ENCODE measurements at regions not wholly inside any gene's neighbourhood (a gene's known extent, or its start where the extent isn't known, plus 50 kb on each side); places are given as distances from the start of the nearest gene placed in this dataset.

DNA sequence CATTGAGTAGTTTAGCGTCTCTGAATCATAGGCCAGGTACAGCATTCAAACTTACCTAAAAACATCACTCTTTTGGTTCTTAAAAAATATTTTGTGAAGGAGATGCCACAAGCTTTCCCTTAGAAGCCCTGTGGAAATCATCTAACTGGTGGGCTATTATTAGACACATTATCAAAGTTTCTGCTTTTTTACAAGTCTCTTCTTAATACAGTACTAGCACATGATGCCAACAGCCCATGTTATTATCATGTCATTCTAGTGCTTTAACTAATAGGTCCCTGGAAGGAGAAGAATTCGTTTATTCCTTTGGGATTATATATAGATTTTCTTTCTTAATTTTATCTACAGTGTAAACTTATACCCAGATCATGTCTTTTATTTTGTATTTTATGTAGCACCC is 146.0 kb upstream of the PTPRK start:
- no peak for DNase-seq

- no peak for DNase-seq
Observed at GRCh38 chr6:128663238-128663637, 142.8 kb upstream of the PTPRK start.

- no peak for DNase-seq
Observed at GRCh38 chr6:128659878-128660622, 139.7 kb upstream of the PTPRK start.

- no peak for DNase-seq
Observed at GRCh38 chr6:128659276-128659675, 138.9 kb upstream of the PTPRK start.

GRCh38 chr6:128657181-128657580 is 136.8 kb upstream of the PTPRK start:
- DNase-seq: no peak

DNA sequence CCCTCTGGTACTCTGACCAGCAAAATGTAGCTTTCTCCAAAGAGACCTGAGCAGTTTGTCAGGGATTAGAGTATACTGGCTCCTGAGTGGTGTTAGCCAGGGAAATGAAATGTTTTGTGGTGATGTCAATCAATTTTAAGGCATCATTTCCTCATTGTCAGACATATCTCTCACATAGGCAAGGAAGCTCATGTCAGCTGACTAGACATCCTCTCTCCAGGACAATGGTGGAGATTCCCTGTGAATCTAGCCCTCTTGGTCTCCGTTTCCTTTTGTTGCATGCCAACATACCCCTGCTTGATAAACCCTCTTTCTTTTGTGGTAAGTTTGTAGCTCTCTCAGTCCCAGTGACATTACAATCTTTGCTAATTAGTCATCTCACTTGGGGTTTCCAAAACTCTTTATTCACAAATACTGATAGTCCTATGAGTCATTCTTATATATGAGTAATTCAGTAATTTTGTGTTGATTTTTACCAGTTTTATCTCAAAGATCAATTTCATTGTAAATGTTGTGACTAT is 135.6 kb upstream of the PTPRK start:
- no peak for DNase-seq

GRCh38 chr6:128648022-128648598 is 127.7 kb upstream of the PTPRK start:
- DNase-seq: no peak

DNA sequence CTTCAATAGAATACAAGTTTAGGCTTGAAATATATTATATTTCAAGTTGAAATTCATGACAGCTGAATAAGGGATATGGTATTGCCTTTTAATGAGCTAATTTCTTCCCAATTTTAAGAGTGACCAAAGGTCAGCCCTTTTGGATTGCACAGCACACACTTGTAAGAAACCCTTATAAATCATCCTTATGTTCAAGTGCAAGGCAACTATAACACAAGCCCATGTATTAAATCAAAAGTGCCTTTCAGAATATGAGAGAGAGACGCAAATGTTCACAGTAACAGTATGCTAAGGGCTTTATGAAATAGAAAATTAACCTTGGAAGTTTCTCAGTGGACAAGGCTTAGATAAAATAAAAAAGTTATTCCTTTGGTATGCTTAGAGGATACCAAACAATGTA is 121.7 kb upstream of the PTPRK start:
- DNase-seq: no peak

GRCh38 chr6:128641703-128642102 is 121.3 kb upstream of the PTPRK start:
- no peak for DNase-seq

DNA sequence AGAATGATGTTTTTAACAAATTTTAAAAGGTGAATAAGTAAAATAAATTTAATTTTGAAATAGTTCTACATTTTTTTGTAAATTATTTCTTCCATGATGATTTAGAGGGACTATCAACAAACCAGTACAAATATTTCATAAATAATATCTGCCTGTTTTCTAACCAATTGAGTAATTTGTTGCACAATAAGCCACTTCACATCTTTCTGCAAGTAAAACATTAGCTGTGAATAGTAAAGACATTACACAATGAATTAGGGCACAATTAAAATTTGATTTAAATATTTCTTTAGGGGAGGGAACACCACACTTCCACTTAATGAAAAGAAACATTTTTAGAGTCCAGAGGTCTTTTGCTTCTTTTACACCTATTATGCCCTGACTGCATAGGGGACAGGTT is 118.4 kb upstream of the PTPRK start:
- no peak for DNase-seq

DNA sequence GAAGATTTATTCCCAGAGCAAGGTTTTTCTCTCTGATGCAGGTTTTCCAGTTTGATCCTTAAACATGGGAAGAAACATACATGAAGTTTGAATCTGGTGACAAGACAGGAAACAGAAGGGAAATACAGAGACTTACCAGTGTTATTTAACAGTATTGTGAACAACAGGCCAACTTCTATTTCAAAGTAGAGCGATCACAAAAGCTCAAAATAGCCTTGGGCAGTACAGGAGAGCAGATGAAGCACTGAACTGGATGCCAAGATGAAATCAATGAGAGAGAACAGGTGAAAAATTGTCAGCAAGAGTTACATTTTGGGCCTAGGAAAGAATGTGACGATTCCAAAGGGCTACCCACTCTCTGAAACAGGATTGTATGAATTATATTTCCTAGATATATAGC is 114.8 kb upstream of the PTPRK start:
- no peak for DNase-seq

DNA sequence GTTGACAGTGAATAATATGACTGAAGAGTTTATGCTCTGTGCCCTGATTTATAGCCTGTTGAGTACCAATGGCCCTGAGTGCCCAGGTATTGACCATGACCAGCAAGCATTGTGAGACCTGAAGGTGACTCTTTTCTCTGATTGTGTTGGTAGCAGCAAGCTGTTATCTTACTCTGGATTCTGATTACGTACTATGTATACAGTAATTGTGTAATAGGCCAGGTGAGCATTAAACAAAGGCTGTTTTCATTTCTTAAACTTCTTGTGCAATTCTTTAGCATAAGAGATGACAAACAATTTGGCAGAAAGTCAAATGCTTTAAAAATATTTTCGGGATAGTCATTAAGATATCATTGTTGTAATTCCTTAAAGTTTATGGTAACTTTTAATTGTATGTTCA is 111.7 kb upstream of the PTPRK start:
- DNase-seq: no peak

GRCh38 chr6:128631031-128631430 is 110.6 kb upstream of the PTPRK start:
- DNase-seq: no peak

- no peak for DNase-seq
Observed at GRCh38 chr6:128630213-128630612, 109.8 kb upstream of the PTPRK start.

DNA sequence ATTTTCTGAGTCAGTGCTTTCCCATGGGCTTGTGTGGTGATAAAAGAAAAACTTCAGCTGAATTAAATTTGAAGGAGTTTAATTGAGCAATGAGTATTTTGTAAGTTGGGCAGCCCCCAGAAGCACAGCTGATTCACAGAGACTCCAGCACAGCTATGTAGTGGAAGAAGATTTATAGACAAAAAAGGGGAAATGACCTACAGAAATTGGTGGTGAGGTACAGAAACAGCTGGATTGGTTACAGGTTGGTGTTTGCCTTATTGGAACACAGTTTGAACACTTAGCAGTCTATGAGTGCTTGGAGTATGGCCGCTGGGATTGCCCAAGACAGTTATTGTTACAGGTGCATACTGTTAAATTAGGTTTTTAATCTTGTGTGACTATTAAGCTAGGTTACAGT is 96.9 kb upstream of the PTPRK start:
- DNase-seq: no peak

DNA sequence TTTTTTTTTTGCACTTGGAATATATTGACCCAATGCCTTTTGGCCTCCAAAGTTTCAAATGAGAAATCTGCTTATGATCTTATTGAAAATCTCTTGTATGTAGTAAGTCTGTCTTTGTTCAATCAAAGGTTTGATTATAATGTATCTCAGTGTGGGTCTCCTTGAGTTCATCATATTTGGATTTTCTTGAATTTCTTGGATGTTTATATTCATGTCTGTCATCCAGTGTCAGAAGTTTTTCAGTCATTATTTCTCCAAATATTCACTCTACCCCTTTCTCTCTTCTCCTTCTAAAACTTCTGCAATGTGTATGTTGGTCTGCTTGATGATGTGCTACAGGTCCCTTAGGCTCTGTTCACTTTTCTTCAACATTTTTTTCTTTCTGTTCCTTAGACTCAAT is 95.9 kb upstream of the PTPRK start:
- DNase-seq: no peak

DNA sequence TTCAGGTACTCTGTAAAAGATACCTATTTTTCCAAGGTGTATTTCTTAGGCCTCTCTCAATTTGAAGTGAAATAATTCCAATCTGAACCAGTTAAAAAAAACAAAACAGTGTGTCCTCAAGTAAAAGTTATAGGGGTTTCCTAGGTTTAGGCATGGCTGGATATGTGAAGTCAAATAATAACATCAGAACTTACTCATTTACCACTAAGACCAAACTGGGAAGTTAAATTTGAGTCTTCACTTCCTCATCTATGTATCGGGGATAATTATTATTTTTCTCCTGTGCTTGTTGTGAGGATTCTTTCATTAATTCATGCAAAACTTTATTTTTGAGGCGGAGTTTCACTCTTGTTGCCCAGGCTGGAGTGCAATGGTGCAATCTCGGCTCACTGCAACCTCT is 86.2 kb upstream of the PTPRK start:
- DNase-seq: no peak

GRCh38 chr6:128605961-128606360 is 85.6 kb upstream of the PTPRK start:
- DNase-seq: no peak

DNA sequence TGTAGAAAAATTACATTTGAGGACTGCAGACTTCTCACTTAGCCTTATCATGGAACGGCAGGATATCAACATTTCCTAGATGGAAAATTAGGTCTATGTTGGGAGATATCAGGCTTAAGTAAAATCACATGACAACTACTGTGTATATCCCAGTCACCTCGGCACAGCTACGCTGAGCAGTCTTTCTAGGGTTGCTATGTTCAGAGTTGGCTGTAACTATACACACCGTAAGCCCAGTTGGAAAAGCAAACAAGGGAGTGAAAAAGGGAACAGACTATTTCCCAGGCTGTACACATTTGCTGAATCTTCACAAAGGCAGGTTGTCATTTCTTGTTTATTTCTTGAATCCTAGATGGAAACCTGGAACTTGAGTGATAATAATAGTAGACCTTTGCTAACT is 80.7 kb upstream of the PTPRK start:
- no peak for DNase-seq

DNA sequence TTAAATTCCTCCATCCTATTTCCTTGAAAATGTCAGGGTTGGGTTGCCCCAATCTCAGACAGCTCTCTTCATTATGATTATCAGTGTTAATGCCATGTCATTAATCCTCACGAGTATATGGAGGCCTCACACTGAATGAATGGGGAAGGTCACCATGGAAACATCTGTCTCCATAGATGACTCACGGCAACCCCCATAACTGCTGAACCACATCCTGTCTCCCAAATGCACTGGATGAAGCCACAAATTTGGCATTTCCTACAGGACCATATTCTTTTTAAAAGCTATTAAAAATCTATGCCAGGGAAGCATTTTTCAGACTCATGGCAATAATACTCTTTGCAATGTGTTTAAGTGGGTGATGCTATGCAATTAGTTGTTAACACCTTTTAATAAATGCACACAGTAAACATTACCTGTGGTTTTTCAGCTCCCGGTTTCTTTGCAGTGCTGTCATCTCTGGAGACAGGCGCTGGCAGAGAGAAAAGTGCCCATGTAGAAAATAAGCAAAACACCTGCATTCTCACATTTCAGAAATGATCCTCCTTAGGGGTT is 80.1 kb upstream of the PTPRK start:
- no peak for DNase-seq

DNA sequence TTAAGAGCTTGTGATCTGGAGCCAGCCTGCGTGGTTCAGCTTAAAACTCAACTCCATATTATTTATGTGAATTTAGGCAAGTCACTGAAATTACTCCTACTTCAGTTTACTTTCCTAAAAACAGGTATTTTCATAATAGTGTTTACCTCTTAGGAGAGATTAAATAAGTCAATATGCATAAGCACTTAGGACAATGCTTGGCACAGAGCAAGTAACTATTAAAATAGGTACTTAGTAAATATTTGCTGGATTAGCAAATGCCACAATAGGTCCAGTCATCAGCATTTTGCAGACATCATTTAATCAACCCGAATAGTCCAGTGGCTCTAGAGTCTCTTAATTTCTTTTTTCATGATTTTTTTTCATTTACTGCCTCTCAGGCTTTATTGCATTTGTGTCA is 78.6 kb upstream of the PTPRK start:
- no peak for DNase-seq

- DNase-seq: no peak
Observed at GRCh38 chr6:128598571-128598970, 78.2 kb upstream of the PTPRK start.

GRCh38 chr6:128597956-128598355 is 77.6 kb upstream of the PTPRK start:
- no peak for DNase-seq

DNA sequence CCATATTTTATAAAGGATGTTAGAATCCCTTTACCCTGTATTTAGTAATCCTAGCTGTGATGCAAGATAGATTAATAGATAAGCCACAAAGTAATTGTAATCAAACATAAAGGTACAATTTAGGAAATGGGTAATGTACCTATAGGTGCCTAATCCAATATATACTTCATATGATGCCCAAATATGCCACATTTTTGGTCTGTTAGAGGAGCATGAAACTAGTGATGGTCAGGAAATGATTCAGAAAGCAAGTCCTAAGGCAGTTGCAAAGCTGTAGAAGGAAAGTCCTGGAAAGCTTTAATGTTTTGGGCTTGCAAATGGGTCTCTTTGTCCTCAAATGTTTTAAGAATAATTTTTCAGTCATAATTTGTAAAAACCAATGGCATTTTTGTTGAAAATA is 76.6 kb upstream of the PTPRK start:
- no peak for DNase-seq

GRCh38 chr6:128595544-128595943 is 75.1 kb upstream of the PTPRK start:
- DNase-seq: no peak
